Stimulated activated CD4-positive, alpha-beta T cell treated with anti-CD3 and anti-CD28 coated beads, Interleukin-12 subunit alpha, Interleukin-12 subunit beta, amount 100 ng/mL, for 24 hours (primary cell): ENCODE measurements at regions not wholly inside any gene's neighbourhood (a gene's known extent, or its start where the extent isn't known, plus 50 kb on each side); places are given as distances from the start of the nearest gene placed in this dataset.
"Not testable (repeated sequence)": the region's sequence is repeated elsewhere in the genome, so short reads cannot be mapped to it uniquely, and the experiment has no call there.

Source experiments
- DNase-seq, 2 experiments: peaks; one replicate each; pipeline ENCODE4 v3.0.0-alpha.2; 2020; ENCODE audit warnings: low read depth in 2 of 2

- no peak for DNase-seq
Measured at GRCh38 chr7:108813251-108814014, 243.8 kb downstream of the DNAJB9 start.

DNA sequence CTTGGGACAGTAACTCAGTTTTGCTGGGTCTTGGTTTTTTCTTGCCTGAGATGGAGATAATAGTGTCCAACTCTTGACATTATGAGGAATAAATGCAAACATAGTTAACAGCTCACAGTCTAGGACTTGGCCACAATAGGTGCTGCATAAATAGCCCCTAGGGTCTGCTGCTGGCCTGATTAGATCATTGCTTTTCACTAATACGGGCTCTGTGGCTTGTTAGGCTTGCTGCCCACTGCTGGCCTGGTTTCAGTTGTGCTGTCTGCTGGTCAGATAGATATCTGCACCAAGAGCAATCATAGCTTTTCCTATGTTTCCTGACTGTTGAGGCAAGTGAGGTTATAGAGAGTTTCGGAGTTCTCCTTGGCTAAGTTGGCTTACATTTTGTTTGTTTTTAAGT is 246.1 kb downstream of the DNAJB9 start:
- DNase-seq: no peak

- DNase-seq: no peak
Measured at GRCh38 chr7:108818742-108819141, 249.1 kb downstream of the DNAJB9 start.

GRCh38 chr7:108824840-108825580 is 255.3 kb downstream of the DNAJB9 start:
- no peak for DNase-seq

GRCh38 chr7:108825581-108825909 is 255.9 kb downstream of the DNAJB9 start:
- DNase-seq: no peak

GRCh38 chr7:108836256-108836655 is 266.6 kb downstream of the DNAJB9 start:
- DNase-seq: no peak

DNA sequence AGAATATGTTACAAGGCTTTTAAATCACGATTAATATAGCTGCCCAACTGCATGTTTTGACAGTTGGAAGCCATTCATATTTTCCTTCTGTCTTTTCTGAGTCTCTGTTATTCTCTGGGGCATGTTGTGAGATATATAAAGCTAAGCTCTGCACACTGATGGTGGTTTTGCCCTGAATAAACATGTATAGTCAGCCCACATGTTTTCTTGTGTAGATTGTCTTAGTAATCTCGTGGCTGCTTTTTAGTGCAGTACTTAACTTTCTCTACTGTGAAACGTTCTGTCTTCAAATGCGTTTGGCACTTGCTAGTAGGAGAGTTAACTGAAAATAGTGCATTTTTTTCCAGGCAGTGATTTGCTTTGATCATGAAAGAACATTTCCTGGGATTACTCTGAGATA is 268.5 kb downstream of the DNAJB9 start:
- DNase-seq: no peak

DNA sequence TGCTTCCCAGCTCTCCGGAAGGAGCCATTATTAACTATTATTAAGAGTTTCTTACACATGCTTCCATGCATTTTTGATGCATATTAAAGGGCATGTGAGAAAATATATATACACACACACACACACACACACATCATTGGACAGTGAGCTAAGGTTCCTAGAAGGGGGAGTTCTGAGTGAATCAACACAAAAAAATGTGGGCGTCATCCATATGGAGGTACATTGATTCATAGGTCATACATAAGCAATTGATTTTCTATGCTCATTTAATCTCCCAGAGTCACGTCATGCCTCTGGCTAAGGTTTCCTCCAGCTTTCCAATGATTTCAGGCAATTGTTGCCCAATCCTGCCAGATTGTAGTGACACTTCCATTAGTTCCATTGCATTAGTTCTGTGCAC is 269.4 kb downstream of the DNAJB9 start:
- no peak for DNase-seq

- no peak for DNase-seq
Measured at GRCh38 chr7:108845951-108846350, 276.3 kb downstream of the DNAJB9 start.

DNA sequence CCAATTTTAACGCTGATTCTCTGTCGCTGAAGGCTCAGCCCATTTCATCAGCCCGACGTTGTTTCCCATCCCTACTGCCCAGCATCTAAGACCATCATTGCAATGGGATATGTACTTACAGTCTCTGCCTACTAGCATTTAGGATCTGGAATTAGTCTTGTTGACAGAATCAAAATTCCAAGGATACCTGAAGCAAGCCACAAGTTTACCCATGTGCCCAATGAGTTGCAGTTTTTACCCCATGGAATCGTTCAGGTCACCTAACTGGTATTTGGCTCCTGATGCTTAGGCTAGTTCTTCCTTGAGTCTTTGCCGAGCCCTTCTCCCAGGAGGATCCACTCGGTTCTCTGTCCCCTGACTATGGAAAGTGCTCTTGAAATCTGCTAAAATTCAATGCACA is 276.8 kb downstream of the DNAJB9 start:
- no peak for DNase-seq

DNA sequence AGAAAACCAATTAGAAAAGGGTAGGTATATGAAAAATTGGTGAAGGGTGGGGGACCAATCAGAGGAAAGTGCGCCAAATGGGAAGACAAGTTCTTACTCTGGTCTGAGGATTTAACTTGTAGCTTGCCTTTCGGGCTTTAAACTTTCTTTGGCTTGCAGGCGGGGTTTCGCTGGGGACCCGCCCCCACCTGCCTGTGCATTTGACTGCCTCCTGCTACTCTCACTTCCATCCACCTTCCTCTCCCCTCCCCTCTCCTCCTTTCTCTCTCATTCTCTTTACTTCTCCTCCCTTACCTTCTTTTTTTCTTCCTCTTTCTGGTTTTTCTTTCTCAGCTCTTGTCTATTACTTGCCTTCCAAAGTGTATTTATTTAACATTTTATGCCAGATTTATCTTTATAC is 278.8 kb downstream of the DNAJB9 start:
- DNase-seq: no peak

- no peak for DNase-seq
Measured at GRCh38 chr7:108860615-108861014, 290.9 kb downstream of the DNAJB9 start.

DNA sequence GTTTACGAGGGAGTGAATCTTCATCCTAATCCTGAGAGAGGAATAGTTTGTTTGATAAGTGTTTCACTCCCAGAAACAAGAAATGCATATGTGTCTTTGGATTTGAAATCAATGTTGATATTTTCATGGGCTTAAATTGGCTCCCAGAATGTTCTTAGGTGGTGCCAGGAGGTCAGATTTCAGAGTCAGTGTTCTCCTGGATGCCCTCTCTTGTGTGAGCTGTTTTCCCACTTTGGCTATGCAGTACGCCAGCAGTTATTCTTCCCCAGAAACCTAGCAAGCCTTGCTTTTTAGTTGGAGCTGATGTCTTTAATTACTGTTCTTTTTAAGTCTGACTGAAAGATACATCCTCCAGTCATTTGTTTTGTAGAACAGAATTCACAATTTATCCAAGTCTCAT is 291.4 kb downstream of the DNAJB9 start:
- no peak for DNase-seq

DNA sequence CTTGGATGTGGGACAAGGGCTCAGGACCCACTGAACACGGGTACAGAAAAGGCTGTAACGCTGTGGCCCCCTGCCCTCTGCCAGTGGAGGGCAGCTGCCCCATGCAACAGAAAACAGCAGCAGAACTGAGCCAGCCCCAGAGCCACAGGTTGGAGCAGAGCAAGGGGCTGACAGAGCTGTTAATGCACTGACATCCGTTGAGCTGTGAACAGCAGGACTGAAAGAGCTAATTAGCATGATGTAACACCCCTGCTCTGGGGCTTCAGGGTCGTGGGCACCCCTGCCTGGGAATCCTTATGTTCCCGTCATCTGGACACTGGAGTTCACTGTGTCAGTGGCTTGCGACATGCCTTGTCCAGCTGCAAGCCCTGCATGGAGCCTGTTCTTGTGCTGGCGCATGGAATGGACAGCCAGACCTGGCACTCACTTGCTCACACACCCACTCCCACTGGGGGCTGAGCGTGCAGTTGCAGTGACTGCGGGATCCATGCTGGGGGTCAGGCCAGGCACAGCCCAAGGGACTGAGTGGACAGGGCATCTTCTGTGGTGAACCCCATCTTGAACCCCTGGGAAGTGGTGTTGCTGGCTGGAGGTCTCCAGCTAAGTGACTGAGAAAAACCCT is 293.7 kb downstream of the DNAJB9 start:
- no peak for DNase-seq

- DNase-seq: no peak
Measured at GRCh38 chr7:108869070-108869469, 299.4 kb downstream of the DNAJB9 start.

DNA sequence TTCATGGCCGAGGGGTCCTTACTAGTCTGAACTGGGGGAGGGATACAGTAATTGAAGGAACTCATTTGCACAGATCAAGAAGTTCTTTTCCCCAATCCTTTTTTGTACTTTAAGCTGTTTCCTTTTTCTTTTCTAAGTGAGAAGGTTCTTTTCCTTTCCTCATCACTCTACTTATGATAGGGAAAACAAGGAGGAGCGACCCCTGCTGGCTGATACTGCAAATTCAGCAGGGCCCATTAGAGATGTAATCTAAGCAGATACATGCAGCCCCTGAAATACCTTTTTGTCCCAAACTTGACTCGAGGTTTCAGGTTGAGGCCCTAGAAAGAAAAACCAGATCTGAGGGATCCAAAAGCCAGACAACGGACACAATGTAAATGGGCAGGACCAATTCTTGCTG is 305.5 kb downstream of the DNAJB9 start:
- peak in 1 of 2 experiments; percentile 2 for DNase-seq

DNA sequence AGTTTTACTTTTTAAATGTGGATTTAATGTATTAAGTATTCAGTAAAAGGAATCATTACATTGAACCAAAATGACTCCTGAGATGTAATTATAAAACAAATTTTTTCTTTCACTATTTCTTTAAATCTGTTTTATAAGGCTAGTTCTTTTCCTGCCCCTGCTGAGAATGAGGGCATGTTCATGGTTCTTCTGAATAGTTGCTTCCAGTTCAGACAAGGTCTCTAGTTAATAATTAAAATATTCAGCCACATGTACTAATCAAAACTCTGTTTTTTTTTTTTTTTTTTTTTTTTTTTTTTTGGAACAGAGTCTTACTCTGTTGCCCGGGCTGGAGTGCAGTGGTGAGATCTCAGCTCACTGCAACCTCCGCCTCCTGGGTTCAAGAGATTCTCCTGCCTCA is 321.2 kb downstream of the DNAJB9 start:
- DNase-seq: no peak

DNA sequence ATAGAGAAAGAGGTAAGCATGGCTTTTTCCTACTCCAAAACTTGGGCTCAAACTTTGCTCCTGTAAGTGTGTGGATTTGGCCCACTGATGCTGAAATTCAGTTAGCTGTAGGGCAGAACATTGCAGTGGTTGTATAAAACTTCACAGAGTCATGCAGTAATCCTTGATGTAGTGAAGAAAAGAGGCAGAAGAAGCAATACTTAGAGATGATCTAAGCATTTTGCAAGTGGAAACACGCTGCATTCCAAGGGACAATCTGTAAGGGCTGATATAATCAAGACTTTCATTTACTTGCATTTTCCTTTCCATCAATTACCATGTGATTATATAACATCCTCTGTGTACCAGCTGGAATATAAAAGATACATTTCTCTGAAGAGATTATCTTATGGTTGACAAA is 338.8 kb downstream of the DNAJB9 start:
- no peak for DNase-seq

DNA sequence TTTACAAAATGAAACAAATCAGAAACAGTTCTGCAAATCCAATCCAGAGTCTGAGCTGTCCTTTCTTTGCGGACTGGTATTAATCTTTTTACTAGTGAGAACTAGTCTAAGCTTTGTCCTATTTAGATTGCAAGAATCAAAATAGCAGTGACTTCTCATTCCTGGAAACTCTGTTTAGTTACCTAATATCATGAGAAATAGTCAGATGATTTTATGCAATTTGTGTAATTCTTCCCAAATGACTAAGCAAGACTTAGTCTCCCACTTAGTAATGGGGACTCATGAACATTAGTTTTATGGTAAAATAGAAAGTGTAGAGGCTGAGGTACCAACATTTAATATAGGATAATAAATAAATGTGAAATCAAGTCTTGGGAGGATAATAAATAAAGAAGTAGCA is 341.3 kb downstream of the DNAJB9 start:
- no peak for DNase-seq

DNA sequence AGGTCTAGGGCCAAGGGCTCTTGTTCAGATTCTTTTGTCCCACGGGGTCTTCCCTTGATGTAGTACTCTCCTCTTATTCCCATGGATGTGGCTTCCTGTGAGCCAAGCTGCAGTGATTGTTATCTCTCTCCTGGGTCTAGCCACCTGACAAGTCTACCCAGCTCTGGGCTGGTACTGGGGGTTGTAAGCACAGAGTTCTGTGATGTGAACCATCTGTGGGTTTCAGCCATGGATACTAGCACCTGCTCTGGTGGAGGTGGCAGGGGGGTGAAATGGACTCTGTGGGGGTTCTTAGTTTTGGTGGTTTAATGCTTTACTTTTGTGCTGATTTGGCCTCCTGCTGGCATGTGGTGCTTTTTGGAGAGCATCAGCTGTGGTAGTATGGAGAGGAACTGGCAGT is 350.8 kb downstream of the DNAJB9 start:
- DNase-seq: no peak

- not testable (repeated sequence) for DNase-seq
Measured at GRCh38 chr7:108943048-108943447, 373.4 kb downstream of the DNAJB9 start.

- DNase-seq: no peak
Measured at GRCh38 chr7:108947526-108947925, 377.9 kb downstream of the DNAJB9 start.

DNA sequence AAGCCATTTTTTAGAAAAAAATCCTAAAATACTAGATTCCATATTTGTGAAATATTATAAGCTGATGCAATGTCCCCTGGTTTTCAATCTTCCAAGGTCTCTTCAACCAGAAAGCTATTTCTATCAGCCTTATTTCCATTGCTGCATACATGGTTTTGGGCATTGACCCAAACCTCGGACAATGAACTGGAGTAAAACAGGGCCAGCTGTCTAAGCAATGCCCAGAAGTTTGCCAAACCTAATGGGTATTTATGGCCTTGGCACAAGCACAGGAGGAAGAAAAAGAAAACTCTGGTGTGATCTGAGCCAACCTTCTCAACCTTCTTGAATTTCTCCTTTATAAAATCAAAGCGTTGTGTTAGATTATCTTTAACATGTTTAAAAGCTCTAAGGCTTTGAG is 402.3 kb downstream of the DNAJB9 start:
- no peak for DNase-seq
